Spleen (tissue), 11 donors: ENCODE measurements at regions not wholly inside any gene's neighbourhood (a gene's known extent, or its start where the extent isn't known, plus 50 kb on each side); places are given as distances from the start of the nearest gene placed in this dataset.

Experiments used
- DNase-seq: peaks from one replicate; pipeline ENCODE4 v3.0.0-alpha.2; 2020
- H3K27ac ChIP-seq, 8 donors: fragments of 200-600 bp; sonication (generic) in 7 of 8; 1 replicate in 4 of 8; 2 replicates in 4 of 8; pipeline versions ENCODE4 v1.5.0 to v1.8.0; 2016 to 2021; ENCODE audit warnings: inconsistent platforms in 4 of 8, mild to moderate bottlenecking in 4 of 8, moderate library complexity in 1 of 8
- H3K27me3 ChIP-seq, 7 donors: fragments of 200-600 bp; sonication (generic) in 6 of 7; replicated peaks in 1 of 7; 1 replicate in 4 of 7; 2 replicates in 3 of 7; pipeline versions ENCODE4 v1.5.0 to v1.8.0; 2016 to 2021; ENCODE audit warnings: inconsistent platforms in 3 of 7, mild to moderate bottlenecking in 1 of 7
- H3K36me3 ChIP-seq, 6 donors: fragments of 200-600 bp; sonication (generic) in 5 of 6; 1 replicate in 4 of 6; 2 replicates in 2 of 6; pipeline versions ENCODE4 v1.5.0 to v1.8.0; 2016 to 2021; ENCODE audit warnings: inconsistent platforms in 2 of 6
- H3K4me1 ChIP-seq, 6 donors: fragments of 200-600 bp; sonication (generic) in 5 of 6; 1 replicate in 3 of 6; 2 replicates in 3 of 6; pipeline versions ENCODE4 v1.5.0 to v1.8.0; 2016 to 2021; ENCODE audit warnings: inconsistent platforms in 3 of 6
- H3K4me3 ChIP-seq, 8 donors: fragments of 200-600 bp; sonication (generic) in 7 of 8; 1 replicate in 4 of 8; 2 replicates in 4 of 8; pipeline versions ENCODE4 v1.5.0 to v1.8.0; 2016 to 2021; ENCODE audit warnings: inconsistent platforms in 4 of 8, mild to moderate bottlenecking in 4 of 8, moderate library complexity in 2 of 8
- H3K9me3 ChIP-seq, 8 donors: fragments of 200-600 bp; sonication (generic) in 7 of 8; 1 replicate in 4 of 8; 2 replicates in 4 of 8; pipeline versions ENCODE4 v1.5.0 to v1.8.0; 2016 to 2021; ENCODE audit warnings: inconsistent platforms in 4 of 8
- CTCF ChIP-seq, 11 experiments: fragments of 200-600 bp in 7 of 11; fragments of 450-650 bp in 4 of 11; sonication (generic) in 4 of 11; IDR thresholded peaks in 8 of 11; conservative IDR thresholded peaks in 3 of 11; 1 replicate in 7 of 11; 2 replicates in 4 of 11; pipeline versions ENCODE4 v1.4.0 to v1.8.0; 2016 to 2021; ENCODE audit warnings: antibody characterized with exemption in 11 of 11, inconsistent platforms in 4 of 11, mild to moderate bottlenecking in 1 of 11
- POLR2A ChIP-seq, 3 donors: fragments of 450-650 bp; IDR thresholded peaks; one replicate each; pipeline ENCODE4 v1.5.1; 2017; ENCODE audit warnings: antibody characterized with exemption in 3 of 3, mild to moderate bottlenecking in 1 of 3
- POLR2AphosphoS5 ChIP-seq, 3 donors: sonication (generic); formaldehyde crosslinking; IDR thresholded peaks; one replicate each; pipeline ENCODE4 v1.5.1; 2017; ENCODE audit warnings: antibody characterized with exemption in 3 of 3
- WGBS, 5 donors: extraction: QIAGEN DNeasy Blood & Tissue Kit in 3 of 5; methylation state at CpG; one replicate each; pipeline versions ENCODE4 v1.1.5 to v1.1.7; 2013 to 2018; 5-methylcytosine and 5-hydroxymethylcytosine counted together
- intact Hi-C: fragments of 100-400 bp; cut with DNase I; formaldehyde crosslinking; loops from one replicate; pipeline ENCODE4 v1.15.0; 2023; ENCODE audit warnings: low total_unique reads
- donor health status: healthy with polysubstance abuse.
- donor health status: DM: no; HTN: no; CAD: no; lungs with moderate emphysema.
- donor health status: DM: no; HTN: no; CAD: no.
- donor health status: Bipolar disorder and iron deficiency.
- donor health status: healthy.
- donor health status: DM: no; HTN: no; CAD: no.
- donor health status: DM: yes; HTN: yes; CAD: no.

- WGBS, 5 donors, result 81 to 93% (median 87%) methylated on average over 4 to 5 of the region's 5 CpGs
- intact Hi-C loops, result no loop called here
Observed at GRCh38 chrX:110421500-110422455, 63.1 kb downstream of the RTL9 start.

GRCh38 chrX:110425222-110426154, 66.8 kb downstream of the RTL9 start:
- DNase-seq, result no peak
- intact Hi-C loops, result no loop called here
- 76 to 90% (median 83%) methylated on average over 9 of the region's 9 CpGs for WGBS, 5 donors
- no peaks in the 10 kb centered on the region for H3K36me3 ChIP-seq
- no peak overlapping the region for H3K4me3 ChIP-seq
- H3K27me3 ChIP-seq, result peaks cover 0 to 17% (median 0%) of the 10 kb centered on the region in 7 donors
- H3K27ac ChIP-seq, result no peak overlapping the region
- no peak for TF ChIP-seq CTCF (IDR thresholded peaks at IDR 0.05 in 8 of 11, conservative IDR thresholded peaks at IDR 0.05 in 3 of 11)
- TF ChIP-seq POLR2A (IDR thresholded peaks at IDR 0.05), result no peak
- TF ChIP-seq POLR2AphosphoS5 (IDR thresholded peaks at IDR 0.05), result no peak
- no peaks in the 10 kb centered on the region for H3K4me1 ChIP-seq
- H3K9me3 ChIP-seq, result no peaks in the 10 kb centered on the region

More at GRCh38 chrX:110421500-110422455, 63.1 kb downstream of the RTL9 start:
- Histone ChIP-seq H3K27ac (no peak overlapping the region), H3K27me3 (peaks cover 0 to 17% (median 0%) of the 10 kb centered on the region in 7 donors), H3K36me3 (no peaks in the 10 kb centered on the region), H3K9me3 (no peaks in the 10 kb centered on the region), H3K4me3 (no peak overlapping the region), H3K4me1 (no peaks in the 10 kb centered on the region)
- TF ChIP-seq CTCF (IDR thresholded peaks at IDR 0.05 in 8 of 11, conservative IDR thresholded peaks at IDR 0.05 in 3 of 11), result no peak
- no peak for TF ChIP-seq POLR2A (IDR thresholded peaks at IDR 0.05)
- TF ChIP-seq POLR2AphosphoS5 (IDR thresholded peaks at IDR 0.05), result no peak
- DNase-seq, result no peak

GRCh38 chrX:110426155-110426504, 67.5 kb downstream of the RTL9 start:
- Histone ChIP-seq H3K9me3 (no peaks in the 10 kb centered on the region), H3K27ac (no peak overlapping the region), H3K4me3 (no peak overlapping the region), H3K27me3 (peaks cover 0 to 13% (median 0%) of the 10 kb centered on the region in 7 donors), H3K4me1 (no peaks in the 10 kb centered on the region), H3K36me3 (no peaks in the 10 kb centered on the region)
- TF ChIP-seq POLR2A (IDR thresholded peaks at IDR 0.05) (no peak), CTCF (IDR thresholded peaks at IDR 0.05 in 8 of 11, conservative IDR thresholded peaks at IDR 0.05 in 3 of 11) (no peak), POLR2AphosphoS5 (IDR thresholded peaks at IDR 0.05) (no peak)
- no peak for DNase-seq
- intact Hi-C loops, result no loop called here
- 79 to 93% (median 85%) methylated on average over 6 of the region's 6 CpGs for WGBS, 5 donors
